ENCODE measurements at regions not wholly inside any gene's neighbourhood (a gene's known extent, or its start where the extent isn't known, plus 50 kb on each side); places are given as distances from the start of the nearest gene placed in this dataset.

DNA sequence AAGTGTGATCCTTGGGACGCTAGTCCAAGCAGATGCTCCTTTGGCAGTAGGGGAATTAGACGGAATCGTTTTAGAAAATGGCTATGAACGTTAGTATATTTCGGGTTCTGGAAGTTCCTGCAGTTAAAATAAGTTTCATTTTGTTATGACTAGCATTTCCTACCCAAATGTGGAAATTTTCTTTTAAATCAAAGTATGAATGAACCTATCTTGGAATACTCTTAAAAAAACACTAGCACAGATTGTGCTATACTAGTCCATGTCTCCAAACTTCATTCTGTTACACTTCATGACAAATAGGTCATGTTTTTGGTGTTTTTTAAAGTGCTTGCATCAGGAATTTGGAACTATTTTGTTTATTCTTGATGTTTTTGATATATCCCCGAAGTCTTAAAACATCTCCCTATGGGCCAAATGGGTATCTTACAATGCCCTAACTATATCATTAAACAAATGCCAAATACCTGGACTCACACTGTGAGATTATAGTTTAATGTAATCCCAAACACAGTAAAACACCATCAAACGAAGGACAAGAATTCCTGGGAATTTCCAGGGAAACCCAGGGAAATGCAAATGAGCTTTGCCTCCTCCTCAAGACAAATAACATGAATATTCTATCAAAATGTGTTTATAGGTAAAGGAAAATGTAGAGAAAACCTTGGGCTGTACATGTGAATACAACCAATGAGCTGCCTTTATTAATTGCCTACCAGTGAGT is 75.9 kb upstream of the PTPRZ1 start:
- WGBS, 2 experiments (ENCODE audit: extremely low coverage in 2 of 2, insufficient read length in 1 of 2) = no CpG with 5 or more reads among the region's 7 CpGs
- Histone ChIP-seq H3K14ac (replicated peaks; ENCODE audit: low read depth, low read length) (no peak overlapping the region), H2BK15ac (ENCODE audit: low read depth, low read length) (no peak overlapping the region), H3K4me3 (ENCODE audit: insufficient read depth, low read depth, low read length) (no peak overlapping the region), H4K5ac (ENCODE audit: low read depth, low read length) (no peak overlapping the region), H3K4me1 (ENCODE audit: control insufficient read depth, insufficient read depth, low read length) (no peaks in the 10 kb centered on the region), H2AK5ac (ENCODE audit: low read depth, low read length) (no peak overlapping the region), H3K9ac (ENCODE audit: low read depth, low read length) (no peak overlapping the region), H4K20me1 (ENCODE audit: insufficient read depth, low read length) (no peaks in the 10 kb centered on the region), H3K23ac (ENCODE audit: low read depth, low read length) (no peak overlapping the region), H3K56ac (ENCODE audit: extremely low read depth, insufficient read depth, low read length) (no peak overlapping the region), H3K4ac (ENCODE audit: low read depth, low read length) (no peak overlapping the region), H2BK20ac (ENCODE audit: low read depth, low read length) (no peak overlapping the region), H3K9me1 (ENCODE audit: insufficient read depth, low read length) (no peaks in the 10 kb centered on the region), H3K18ac (ENCODE audit: low read depth, low read length) (no peak overlapping the region), H2BK120ac (ENCODE audit: low read depth, low read length) (no peak overlapping the region), H3K27ac (ENCODE audit: insufficient read depth, low read length) (no peak overlapping the region), H3K36me3 (ENCODE audit: control insufficient read depth, insufficient read depth, low read length) (no peaks in the 10 kb centered on the region), H2BK5ac (ENCODE audit: low read depth, low read length, poor library complexity, severe bottlenecking) (no peak overlapping the region), H3K27me3 (ENCODE audit: control insufficient read depth, insufficient read depth, low read length) (no peaks in the 10 kb centered on the region), H3K9me3 (ENCODE audit: control insufficient read depth, insufficient read depth, low read length) (no peaks in the 10 kb centered on the region), H2AFZ (replicated peaks; ENCODE audit: low read length, poor library complexity) (no peak overlapping the region), H3K79me1 (ENCODE audit: low read depth in 1 of 2, low read length in 2 of 2) (no peaks in the 10 kb centered on the region), H4K8ac (ENCODE audit: low read depth in 2 of 2, low read length in 2 of 2) (no peak overlapping the region), H4K91ac (ENCODE audit: insufficient read depth, low read depth, low read length) (no peak overlapping the region), H3K4me2 (ENCODE audit: low read depth, low read length) (no peak overlapping the region), H2AK9ac (replicated peaks; ENCODE audit: low read depth, low read length, poor library complexity) (no peak overlapping the region)
- CTCF ChIA-PET = no interaction called here
- DNase-seq (no peak), ATAC-seq (ENCODE audit: low read depth) (no peak)
- in situ Hi-C loops (cut with MboI; ENCODE audit: low sequenced_read_pairs) = no loop called here
- intact Hi-C loops (cut with micrococcal nuclease) = no loop called here
- no TSS peak for BruUV-seq (replicated peaks)
- POLR2A ChIA-PET (ENCODE audit: unreplicated experiment) = no interaction called here
- TF ChIP-seq CEBPB (IDR thresholded peaks at IDR 0.05; ENCODE audit: low read depth, low read length) (no peak), MXI1 (IDR thresholded peaks at IDR 0.05; ENCODE audit: borderline replicate concordance, low read depth, low read length) (no peak), SMC3 (IDR thresholded peaks at IDR 0.05; ENCODE audit: low read depth, low read length) (no peak)
- dilution Hi-C loops (cut with HindIII; ENCODE audit: low sequenced_read_pairs, unreplicated experiment) = no loop called here

Data from IMR-90 (cell line).